Loucy (cell line): ENCODE measurements at regions not wholly inside any gene's neighbourhood (a gene's known extent, or its start where the extent isn't known, plus 50 kb on each side); places are given as distances from the start of the nearest gene placed in this dataset.

ENCODE experiments used
- H2AFZ ChIP-seq: fragments of 200-600 bp; sonication (generic); 2 replicates; pipeline ENCODE4 v1.6.0; 2016; ENCODE audit warnings: antibody characterized with exemption, mild to moderate bottlenecking, low read length, moderate library complexity
- H3F3A ChIP-seq: fragments of 200-600 bp; 2 replicates; pipeline ENCODE4 v1.6.0; 2016; ENCODE audit warnings: antibody characterized with exemption, low read depth, mild to moderate bottlenecking
- H3K27me3 ChIP-seq: fragments of 200-600 bp; sonication (generic); 2 replicates; pipeline ENCODE4 v1.6.1; 2014; ENCODE audit warnings: low read length, mild to moderate bottlenecking; ENCODE audit not compliant: insufficient read depth, poor library complexity, severe bottlenecking
- H3K36me3 ChIP-seq: fragments of 200-600 bp; sonication (generic); 2 replicates; pipeline ENCODE4 v1.6.1; 2016; ENCODE audit warnings: low read length; ENCODE audit not compliant: insufficient read depth
- H3K4me1 ChIP-seq: fragments of 200-600 bp; sonication (generic); 2 replicates; pipeline ENCODE4 v1.5.1; 2014; ENCODE audit warnings: low read length, mild to moderate bottlenecking; ENCODE audit not compliant: insufficient read depth, poor library complexity, severe bottlenecking
- H3K4me2 ChIP-seq: fragments of 200-600 bp; sonication (generic); 2 replicates; pipeline ENCODE4 v1.6.0; 2014; ENCODE audit warnings: antibody characterized with exemption, low read length, low read depth, mild to moderate bottlenecking; ENCODE audit not compliant: poor library complexity, severe bottlenecking
- H3K4me3 ChIP-seq: fragments of 200-600 bp; sonication (generic); 2 replicates; pipeline ENCODE4 v1.5.1; 2014; ENCODE audit warnings: low read length, mild to moderate bottlenecking, mixed read lengths; ENCODE audit not compliant: poor library complexity, severe bottlenecking
- H3K79me2 ChIP-seq: fragments of 200-600 bp; sonication (generic); 2 replicates; pipeline ENCODE4 v1.6.1; 2014; ENCODE audit warnings: low read length; ENCODE audit not compliant: insufficient read depth
- H3K9ac ChIP-seq: fragments of 200-600 bp; sonication (generic); 2 replicates; pipeline ENCODE4 v1.6.0; 2014; ENCODE audit warnings: mild to moderate bottlenecking, low read depth, low read length, moderate library complexity; ENCODE audit not compliant: poor library complexity, severe bottlenecking
- H3K9me2 ChIP-seq: fragments of 200-600 bp; sonication (generic); replicated peaks from 2 replicates; pipeline ENCODE4 v1.6.1; 2016; ENCODE audit warnings: low read depth, low read length, mixed read lengths
- H3K9me3 ChIP-seq: fragments of 200-600 bp; sonication (generic); 2 replicates; pipeline ENCODE4 v1.6.1; 2014; ENCODE audit warnings: mild to moderate bottlenecking, antibody characterized with exemption, low read length, low read depth; ENCODE audit not compliant: insufficient read depth
- H4K20me1 ChIP-seq: fragments of 200-600 bp; sonication (generic); 2 replicates; pipeline ENCODE4 v1.6.0; 2014; ENCODE audit warnings: antibody characterized with exemption, low read length, mild to moderate bottlenecking; ENCODE audit not compliant: insufficient read depth, poor library complexity, severe bottlenecking
- CTCF ChIP-seq: fragments of 200-600 bp; sonication (generic); conservative IDR thresholded peaks from 2 replicates; pipeline ENCODE4 v1.5.1; 2014; ENCODE audit warnings: mild to moderate bottlenecking, antibody characterized with exemption, low read length
- EZH2phosphoT487 ChIP-seq: fragments of 200-600 bp; IDR thresholded peaks from 2 replicates; pipeline ENCODE4 v1.6.1; 2018; ENCODE audit warnings: antibody characterized with exemption, mild to moderate bottlenecking, moderate library complexity, borderline replicate concordance

- H3K9me2 ChIP-seq, result no peaks in the 10 kb centered on the region
- H3K4me3 ChIP-seq, result no peak overlapping the region
- H3K4me2 ChIP-seq, result no peak overlapping the region
- no peaks in the 10 kb centered on the region for H3K79me2 ChIP-seq
- H4K20me1 ChIP-seq, result no peaks in the 10 kb centered on the region
- no peaks in the 10 kb centered on the region for H3F3A ChIP-seq
- H3K9ac ChIP-seq, result no peak overlapping the region
- no peak for TF ChIP-seq EZH2phosphoT487
- no peak for TF ChIP-seq CTCF
- no peak overlapping the region for H2AFZ ChIP-seq
- no peaks in the 10 kb centered on the region for H3K9me3 ChIP-seq
- no peaks in the 10 kb centered on the region for H3K36me3 ChIP-seq
- H3K27me3 ChIP-seq, result no peaks in the 10 kb centered on the region
- no peaks in the 10 kb centered on the region for H3K4me1 ChIP-seq
These were observed 86.4 kb downstream of the GPR37 start for GRCh38 chr7:124679146-124679545.

- H3K4me3 ChIP-seq, result no peak overlapping the region
- H3K9me2 ChIP-seq, result 0 out of 2 replicates have a peak, but pooled peaks cover 4% of the 10 kb centered on the region
- H3K4me1 ChIP-seq, result no peaks in the 10 kb centered on the region
- no peak overlapping the region for H2AFZ ChIP-seq
- TF ChIP-seq EZH2phosphoT487, result no peak
- TF ChIP-seq CTCF, result no peak
- H3K9ac ChIP-seq, result no peak overlapping the region
- no peaks in the 10 kb centered on the region for H3K36me3 ChIP-seq
- H3F3A ChIP-seq, result no peaks in the 10 kb centered on the region
- H4K20me1 ChIP-seq, result no peaks in the 10 kb centered on the region
- H3K9me3 ChIP-seq, result no peaks in the 10 kb centered on the region
- H3K79me2 ChIP-seq, result no peaks in the 10 kb centered on the region
- no peak overlapping the region for H3K4me2 ChIP-seq
- H3K27me3 ChIP-seq, result no peaks in the 10 kb centered on the region
These were observed 91.1 kb downstream of the GPR37 start for GRCh38 chr7:124674451-124674850.

- TF ChIP-seq EZH2phosphoT487 (no peak), CTCF (no peak)
- Histone ChIP-seq H3K4me2 (no peak overlapping the region), H3K9me3 (no peaks in the 10 kb centered on the region), H2AFZ (no peak overlapping the region), H3K9ac (no peak overlapping the region), H3K4me1 (no peaks in the 10 kb centered on the region), H3K27me3 (no peaks in the 10 kb centered on the region), H3K4me3 (no peak overlapping the region), H4K20me1 (no peaks in the 10 kb centered on the region), H3K36me3 (no peaks in the 10 kb centered on the region), H3K9me2 (0 out of 2 replicates have a peak, but pooled peaks cover 4% of the 10 kb centered on the region), H3F3A (no peaks in the 10 kb centered on the region), H3K79me2 (no peaks in the 10 kb centered on the region)
These were observed 93.6 kb downstream of the GPR37 start for GRCh38 chr7:124672011-124672410.
